HG03039 (cell line): ENCODE measurements at regions not wholly inside any gene's neighbourhood (a gene's known extent, or its start where the extent isn't known, plus 50 kb on each side); places are given as distances from the start of the nearest gene placed in this dataset.

ENCODE experiments used
- ATAC-seq: cut with Tn5 transposase; IDR thresholded peaks from one replicate; pipeline ENCODE4 v1.9.1; 2021; ENCODE audit warnings: mild to moderate bottlenecking, moderate library complexity; ENCODE audit not compliant: unreplicated experiment

DNA sequence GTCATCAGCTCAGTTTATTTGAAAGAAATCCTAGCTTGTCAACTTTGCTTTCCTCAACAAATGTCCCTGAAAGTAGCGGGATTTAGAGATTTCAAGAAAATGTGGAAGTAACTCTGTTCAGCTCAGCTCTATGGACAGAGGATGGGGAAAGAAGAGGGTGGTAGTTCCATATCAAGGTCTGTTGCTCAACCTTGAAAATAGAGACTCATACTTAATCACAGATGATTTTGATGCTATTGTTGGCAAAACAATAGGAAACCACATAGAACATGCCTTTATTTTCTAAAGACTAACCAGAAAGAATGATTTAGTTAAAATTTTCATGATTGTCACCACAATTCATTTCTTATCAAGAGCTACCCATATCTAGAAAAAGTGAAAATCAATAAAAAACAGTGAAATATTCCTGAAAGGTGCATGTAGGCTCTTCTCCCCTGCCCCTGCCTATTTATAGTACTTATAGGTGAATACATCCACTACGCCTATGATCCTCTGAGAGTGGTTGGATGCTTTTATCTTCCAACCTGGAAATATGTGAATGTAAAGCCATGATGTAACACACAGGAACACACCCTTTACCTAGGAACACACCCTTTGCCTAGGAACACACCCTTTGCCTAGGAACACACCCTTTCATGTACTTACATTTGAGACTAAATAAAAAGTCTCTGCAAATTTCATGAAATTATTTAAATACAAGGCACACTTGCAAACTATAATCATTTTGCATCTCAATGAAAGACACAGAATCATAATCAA, 65.8 kb downstream of the ETAA1 start:
- ATAC-seq, result no peak

DNA sequence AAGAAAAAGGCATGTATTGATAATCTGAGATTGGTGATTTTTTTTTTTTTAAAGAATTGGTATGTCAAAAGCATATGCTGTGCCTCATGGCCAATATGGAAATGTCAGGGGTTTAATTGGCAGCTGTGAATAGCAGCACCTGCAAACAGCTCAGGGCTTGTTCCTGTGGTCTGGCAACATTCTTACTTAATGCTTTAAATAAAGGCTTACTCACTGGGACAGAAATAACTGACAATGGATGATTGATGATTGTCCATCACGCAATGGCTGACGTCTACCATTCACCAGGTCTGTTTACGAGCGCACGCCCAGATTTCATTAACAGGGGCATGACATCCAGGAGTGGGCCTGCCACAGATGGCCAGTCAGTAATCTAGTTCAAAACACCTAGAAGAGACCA, 66.7 kb downstream of the ETAA1 start:
- ATAC-seq, result no peak

DNA sequence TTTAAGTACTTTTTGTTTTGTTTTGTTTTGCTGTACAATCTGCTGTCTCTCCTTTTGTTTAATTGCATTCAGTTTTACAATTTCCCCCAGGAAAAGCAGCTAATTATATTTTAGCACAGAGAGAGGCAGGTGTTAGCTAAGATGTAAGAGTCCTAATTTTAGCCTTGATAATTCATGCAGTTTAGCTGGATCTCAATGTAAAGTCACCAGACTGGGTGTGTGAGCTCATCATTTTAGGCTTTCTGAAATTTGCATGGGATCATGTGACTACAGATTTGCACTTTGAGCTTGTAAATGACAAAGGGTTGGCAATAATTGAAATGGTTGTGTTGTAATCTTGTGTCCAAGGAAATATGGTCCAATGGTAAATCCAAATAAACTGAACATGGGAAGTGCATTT, 68.5 kb downstream of the ETAA1 start:
- no peak for ATAC-seq

DNA sequence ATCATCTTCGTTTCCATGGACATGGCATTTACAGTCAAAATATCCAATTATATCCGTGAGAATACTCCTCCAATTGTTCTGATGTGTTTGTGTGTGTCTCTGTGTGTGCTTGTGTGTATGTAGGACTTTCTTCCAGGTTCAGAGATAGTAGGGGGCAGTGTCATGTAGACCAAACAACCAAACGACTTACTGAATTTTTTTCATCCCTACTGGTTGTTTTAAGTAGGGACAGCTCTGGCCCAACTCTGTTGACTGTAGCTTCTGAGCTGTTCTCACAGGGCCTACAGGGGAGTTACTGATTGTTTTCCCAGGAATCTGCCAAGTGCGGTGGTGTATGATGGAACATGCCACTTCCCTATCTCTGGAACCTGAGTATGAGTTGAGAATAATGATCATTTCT, 69.6 kb downstream of the ETAA1 start:
- ATAC-seq, result no peak

DNA sequence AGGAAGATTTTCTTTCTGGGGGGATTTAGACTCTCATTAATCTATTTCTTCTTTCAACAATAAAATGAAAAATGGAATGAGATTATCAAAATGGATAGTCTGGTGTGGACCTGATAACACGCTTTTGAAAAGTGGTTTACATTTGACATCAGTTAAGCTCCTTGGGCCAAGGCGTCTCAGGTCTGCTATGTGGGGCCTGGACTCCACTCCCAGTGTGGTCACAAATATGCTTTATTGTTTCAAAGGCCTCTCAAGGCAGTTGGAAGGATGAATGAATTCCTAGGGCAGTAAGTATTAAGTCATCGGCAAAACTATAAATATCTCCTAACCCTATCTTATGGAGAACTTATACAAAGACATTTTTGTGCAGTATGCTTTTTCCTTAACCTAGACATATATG, 74.5 kb downstream of the ETAA1 start:
- ATAC-seq, result no peak

DNA sequence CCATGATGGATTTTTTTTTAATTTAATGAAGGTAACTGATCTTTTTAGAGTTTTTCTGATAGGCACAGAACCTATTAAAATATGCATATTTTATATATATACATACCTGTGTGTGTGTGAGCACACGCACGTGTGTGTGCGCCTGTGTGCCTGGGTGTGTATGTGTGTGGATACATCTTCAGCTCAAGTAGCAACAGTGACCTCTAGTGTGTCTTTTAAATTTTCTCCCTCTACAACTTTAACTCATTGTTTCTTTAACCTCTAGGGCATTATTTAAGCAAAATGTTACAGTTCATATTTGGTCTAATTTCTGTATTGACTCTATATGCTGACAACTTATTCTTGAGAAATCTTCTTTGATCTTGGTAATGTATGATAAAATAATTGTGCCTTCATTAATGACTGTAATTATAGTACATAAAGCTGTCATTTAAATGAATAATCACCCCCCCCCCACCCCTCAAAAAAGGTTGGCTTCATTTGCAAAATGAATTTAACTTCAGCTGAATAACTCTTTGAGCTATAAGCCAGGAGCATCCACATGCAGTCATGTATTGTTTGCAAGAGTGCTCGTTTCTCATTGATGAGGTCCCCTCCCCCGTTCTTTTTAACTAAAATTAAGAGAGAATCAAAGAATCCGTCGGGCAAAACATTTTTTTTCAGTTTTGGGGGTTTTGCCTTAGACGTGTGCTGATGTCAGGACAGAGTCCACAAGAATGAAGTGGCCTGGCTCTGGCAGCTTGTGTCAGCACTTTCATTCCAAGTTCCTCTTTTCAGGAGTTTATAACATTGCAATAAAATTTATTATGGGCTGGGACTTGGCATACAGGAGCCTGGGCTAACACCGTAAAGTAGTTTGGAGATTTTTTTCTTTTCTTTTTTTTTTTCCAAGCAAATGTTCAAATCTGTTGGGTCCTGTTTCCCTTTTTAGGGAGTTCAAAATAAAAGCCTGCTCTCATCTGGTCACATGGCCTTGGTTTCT, 80.0 kb downstream of the ETAA1 start:
- ATAC-seq, result no peak

DNA sequence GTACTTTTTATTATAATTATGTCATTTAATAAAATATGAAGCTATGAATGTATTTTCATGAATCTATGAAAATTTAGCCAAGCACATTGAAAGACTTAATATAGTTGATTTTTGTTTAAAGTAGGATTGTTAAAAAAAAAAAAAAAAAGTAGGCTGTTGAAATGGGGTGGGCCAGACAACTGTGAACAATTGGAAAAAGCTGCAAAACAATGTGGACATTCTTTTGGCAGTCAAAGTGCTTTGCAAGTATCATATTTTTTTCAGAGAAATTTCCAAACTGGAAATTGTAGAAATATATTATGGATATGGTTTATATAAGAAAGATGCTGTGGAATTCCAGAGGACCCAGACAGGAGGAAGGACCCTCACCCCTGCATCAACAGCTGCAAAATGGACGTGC, 82.1 kb downstream of the ETAA1 start:
- no peak for ATAC-seq

DNA sequence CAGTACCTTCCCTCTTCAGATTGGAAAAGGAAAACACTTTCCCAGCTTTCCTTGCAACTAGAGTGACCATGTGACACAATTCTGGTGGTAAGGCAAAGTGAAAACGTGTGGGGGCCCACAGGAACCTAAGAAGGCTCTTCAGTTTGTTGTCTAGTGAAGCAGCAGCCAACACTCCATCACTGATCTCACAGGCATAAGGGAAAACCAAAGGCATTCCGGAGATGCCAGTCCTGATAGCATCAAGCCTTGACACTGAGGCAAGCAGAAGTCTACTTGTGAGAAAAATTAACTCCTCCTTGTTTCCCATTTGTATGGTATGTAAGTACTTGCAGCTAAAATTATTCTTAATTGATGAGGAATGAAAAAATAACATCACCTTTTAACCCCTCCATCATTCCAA, 88.3 kb downstream of the ETAA1 start:
- no peak for ATAC-seq

DNA sequence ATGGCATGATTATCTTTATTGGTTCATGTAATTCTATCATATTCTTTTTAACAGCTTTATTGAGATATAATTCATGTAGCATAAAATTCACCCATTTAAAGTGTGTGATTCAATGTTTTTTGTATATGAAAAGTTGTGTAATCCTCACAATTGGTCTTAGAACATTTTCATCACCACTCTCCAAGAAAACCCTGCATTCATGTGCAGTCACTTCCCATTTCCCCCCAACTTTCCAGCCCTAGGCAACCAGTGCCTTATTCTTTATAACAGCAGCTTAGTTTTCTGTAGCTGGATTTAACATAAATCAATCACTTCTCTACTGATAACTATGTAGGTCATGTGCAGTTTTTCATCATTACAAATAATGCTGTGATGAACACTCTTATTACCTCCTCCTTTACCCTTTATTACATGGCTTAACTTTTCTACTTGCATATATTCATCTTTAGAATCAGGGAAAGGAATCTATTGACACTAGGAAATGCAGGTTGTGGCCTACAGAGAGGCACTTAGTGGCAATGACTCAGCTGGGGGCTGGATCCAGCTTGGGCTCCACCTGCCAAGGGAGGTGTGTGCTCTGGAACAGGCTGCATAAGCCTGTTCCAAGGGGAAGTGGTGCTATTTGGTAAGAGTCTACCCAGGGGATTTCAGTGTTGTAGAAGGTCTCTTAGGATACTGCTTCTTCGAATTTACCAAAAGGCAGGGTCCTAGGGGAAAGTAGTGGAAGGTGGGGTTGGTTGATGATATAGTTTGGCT, 89.1 kb downstream of the ETAA1 start:
- no peak for ATAC-seq

DNA sequence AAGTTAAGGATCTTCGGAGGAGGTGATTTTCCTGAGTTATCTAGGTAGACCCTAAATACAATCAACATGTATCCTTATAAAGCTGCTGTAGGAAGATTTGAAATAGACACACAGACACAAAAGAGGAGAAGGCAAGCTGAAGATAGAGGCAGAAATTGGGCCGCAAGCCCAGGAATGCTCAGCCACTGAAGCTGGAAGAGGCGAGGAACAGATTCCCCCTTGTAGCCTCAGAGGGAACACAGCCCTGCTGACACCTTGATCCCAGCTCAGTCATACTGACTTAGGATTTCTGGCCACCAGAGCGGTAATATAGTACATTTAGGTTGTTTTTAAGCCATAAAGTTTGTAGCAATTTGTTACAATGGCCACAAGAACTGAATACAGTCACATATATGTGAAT, 90.9 kb downstream of the ETAA1 start:
- ATAC-seq, result no peak

DNA sequence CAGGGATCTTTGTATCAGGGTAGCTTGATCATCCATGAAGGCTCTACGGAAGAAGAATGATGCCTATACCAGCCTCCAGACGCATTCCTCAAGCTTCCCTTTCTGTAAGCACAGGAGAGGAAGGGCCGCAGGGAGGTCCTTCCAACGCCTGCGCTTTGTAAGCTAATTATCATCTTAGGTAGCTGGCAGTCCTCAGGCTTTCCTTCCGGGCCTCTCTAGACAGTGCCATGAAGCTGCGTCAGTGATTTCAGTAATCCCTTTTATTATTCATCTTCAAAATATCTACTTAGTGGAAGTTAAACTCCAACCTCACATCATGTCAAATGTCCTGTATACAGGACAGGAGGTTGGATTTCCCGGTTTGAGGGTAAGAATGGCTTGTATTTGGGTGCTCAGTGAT, 92.3 kb downstream of the ETAA1 start:
- ATAC-seq, result no peak

DNA sequence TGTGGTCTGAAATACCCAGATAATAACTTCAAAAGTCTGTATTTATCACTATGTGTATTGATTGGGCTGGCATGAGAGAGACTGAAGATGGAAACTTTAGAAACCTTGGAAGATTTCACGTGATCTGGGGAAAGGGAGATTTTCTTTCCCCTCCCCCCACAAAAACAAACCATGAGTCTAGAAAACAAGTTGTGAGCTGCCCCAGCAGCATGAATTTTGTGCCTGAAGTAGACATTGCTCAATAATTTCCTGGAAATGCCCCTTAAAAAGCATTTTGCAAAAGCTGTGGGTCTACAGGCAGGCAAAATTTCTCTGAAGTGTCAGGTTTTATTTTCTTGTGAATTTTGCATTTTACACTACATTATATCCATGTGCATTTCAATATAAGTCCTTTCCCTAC, 101.8 kb downstream of the ETAA1 start:
- no peak for ATAC-seq

DNA sequence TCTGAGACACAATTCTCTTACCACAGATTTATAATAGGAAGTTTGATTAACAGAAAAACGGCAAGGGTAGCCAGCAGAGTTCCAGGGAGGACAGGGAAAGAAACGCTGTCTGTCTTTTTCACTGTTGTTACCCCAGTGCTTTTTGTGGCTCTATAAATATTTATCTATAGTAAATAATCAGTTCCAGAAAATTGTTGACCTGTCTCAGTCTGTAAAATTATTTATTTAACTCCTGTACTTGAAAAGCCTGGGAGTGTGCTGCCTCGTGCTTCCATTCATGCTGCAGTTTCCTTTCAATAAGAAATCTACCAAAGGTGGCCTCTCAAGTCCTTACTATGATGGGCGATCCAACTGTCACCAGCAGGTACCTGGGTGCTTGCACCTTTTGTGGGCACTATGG, 102.9 kb downstream of the ETAA1 start:
- ATAC-seq, result no peak

DNA sequence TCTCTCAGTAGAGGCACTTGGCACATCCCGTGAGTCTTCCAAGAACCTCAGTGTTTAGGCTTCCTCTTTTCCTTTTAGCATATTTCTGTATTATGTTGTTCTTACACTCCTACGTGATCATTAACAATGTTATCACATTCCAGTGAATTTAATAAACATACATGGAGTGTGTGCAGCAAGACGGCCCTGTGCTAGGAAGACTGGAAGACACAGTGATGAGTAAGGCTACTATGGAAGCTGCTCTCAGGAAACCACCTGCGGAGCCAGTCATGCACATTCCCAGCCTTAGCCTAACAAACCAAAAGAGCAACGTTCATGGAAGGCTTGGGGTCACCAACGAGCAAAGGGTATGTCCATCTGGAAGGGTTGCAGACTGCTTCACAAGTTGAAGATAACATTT, 103.4 kb downstream of the ETAA1 start:
- no peak for ATAC-seq

DNA sequence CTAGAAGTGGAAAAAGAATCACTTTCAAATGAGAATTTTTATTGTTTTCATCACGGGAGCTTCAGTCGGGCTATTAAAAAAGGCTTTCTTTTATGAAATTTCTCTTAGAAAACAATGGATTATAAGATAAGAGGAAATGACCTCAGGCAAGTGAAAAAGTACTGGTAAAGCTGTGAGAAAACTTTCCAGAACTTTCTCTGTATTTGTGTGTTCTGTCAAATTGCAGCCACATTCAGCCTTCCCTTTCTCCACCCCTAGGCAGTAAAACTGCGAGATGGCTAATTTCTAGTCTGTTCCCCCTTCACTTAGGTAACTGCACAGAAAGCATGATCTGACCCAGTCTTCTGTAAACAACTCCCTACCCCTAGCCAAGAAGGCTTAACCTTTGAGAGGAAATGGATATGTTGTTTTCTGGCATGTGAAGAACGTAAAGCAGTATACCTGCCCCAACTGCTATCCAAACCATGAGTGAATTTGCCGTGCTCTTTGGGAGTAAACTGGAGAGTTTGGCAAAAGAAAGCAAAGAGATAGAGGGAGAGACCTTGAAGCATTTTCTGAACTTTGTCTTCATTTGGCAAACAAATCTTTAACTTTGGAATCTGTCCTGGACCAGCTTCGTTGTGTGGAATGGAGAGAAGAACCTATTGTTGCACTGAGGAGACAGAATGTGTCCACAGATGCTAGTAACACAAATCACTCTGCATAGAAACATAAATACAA, 105.4 kb downstream of the ETAA1 start:
- ATAC-seq, result no peak

DNA sequence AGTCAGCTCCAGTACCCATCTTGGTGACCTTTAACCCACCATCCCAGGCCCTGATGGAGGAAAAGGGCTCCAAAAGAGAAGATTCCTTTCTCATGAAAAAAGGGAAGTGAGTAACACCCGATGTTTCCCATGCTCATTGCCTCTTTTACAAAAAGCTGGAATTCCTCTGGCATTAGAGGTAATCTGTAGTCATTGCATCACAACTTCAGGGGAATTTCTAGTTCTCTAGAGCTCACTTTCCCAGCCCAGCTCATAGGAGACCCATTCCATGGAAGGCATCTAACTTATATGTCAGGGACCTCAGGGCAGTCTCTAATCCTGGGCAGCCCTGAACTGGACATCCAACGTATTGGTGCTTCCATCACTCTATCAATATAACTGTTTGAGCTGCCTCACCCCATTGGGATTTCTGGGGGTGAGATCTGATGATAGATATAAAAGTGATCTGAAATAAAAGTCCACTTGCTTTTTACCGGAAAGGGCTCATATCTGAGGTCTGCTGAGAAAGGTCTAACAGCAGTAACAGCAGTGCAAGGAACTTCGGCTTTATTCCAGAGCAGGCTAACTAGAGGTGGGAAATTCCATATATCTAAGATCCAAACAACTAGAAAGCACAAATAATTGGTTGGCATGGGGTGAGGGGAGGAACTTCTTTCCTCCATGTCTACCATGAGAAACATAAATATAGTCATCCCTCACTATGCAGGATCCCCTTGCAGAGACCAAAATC, 106.1 kb downstream of the ETAA1 start:
- ATAC-seq, result no peak

DNA sequence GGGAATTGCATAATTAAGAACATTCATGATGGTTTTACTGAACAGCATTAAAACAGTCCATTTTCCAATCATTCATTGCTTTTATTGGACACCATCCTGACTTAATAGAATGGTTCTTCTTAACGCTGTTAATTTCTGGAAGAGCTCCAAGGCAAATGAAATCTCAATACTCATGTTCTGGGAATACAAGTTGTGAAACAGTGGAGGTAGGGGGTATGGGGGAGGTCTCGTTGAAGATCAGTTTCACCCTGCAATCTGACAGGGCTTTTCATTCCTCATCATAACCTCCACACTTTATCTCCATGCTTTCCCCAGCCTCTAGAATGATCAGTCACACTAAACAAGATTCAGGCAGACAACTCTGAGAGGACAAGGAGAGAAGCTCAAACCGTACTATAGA, 113.6 kb downstream of the ETAA1 start:
- ATAC-seq, result no peak

DNA sequence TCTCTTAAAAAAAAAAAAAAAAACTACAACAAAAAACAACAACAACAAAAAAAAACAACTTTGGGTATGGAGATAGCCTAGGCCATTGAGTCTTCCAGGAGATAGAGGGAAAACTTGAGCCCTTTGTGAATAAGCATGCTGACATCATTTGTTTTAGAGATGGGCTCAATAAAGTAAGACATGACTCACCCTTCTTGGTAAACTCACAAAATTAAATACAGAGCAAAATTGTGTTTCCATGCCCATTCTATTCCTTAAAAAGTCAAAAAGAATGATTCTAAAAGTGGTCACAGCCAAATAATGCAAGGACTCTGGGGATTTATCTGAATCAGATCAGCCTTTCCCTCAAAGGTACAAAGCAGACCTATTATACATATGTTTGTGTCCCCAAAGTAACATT, 117.4 kb downstream of the ETAA1 start:
- ATAC-seq, result no peak

DNA sequence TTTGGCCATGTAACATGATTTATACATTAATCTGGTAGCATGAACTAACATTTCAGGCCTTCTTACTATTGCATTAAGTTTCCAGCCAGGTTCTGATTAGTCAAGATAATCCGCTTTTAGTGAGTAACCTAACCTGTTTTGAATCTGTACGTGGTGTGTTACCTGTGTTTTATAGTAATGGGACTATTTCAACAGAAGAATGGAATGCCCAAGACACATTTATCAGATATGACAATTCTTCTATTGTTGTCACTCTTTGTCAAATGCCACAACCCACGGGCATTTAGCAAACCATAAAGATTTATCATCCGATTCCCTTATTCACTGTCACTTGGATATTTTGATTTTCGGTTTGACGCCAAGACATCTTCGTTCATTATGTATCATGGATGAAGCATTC, 117.9 kb downstream of the ETAA1 start:
- ATAC-seq, result no peak

DNA sequence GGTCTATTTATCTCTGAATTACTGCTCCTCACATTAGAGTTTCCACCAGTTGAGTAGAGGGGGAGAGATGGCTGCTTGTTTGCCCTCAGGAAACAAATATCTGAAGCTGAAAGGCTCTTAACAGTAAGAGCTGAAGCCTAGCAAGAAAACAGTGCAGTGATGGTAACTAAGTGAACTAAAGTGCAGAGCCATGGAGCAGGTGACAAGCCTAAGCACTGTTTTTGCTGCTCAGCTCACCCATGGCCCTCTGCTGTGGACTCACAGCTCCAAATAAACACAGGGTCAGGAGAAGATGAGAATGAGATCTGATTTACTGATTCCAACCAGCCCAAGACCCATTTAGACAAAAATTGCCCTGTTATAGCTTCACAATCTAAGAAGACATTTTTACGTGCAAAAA, 118.4 kb downstream of the ETAA1 start:
- ATAC-seq, result no peak
